ENCODE measurements at regions not wholly inside any gene's neighbourhood (a gene's known extent, or its start where the extent isn't known, plus 50 kb on each side); places are given as distances from the start of the nearest gene placed in this dataset.

DNA sequence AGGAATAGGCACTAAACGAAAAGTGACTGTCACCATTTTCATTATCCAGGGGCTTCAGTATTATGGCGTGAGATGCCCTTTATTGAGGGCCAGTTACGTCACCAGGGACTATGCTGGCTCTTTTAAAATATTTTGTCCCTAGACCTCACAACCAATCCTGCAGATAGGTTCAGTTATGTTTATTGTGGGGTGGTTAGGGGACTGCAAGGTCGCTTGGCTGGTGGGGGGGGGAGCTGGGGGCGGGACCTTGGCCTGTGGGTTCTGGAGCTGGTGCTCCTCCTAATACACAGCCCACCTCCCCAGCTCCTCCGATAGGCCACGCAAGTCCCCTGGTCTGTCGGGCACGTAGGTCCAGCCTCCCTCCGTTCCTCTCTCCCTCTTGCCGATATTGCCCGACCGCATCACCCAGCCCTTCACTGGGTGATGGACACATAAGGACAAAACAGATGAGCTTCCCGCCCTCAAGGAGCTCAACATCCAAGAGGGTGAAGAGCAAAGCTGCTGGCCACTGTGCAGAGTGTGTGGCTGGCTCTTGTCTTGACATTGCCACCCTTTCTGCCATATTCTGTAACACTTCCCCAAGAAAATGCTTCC is 271.8 kb downstream of the MATN1 start:
- H3K4me2 ChIP-seq (ENCODE audit: low read depth, low read length), result no peak overlapping the region
- FAIRE-seq (no peak), DNase-seq (ENCODE audit: low spot score) (no peak), ATAC-seq (no peak)
- no peak overlapping the region for H3K27ac ChIP-seq (ENCODE audit: extremely low read length, insufficient read depth, low read length)
- CTCF ChIA-PET (ENCODE audit: low intra/inter-chr PET ratio, low total read pairs), result no interaction called here
- intact Hi-C loops (cut with micrococcal nuclease; ENCODE audit: unreplicated experiment), result no loop called here
- no peaks in the 10 kb centered on the region for H4K20me1 ChIP-seq (ENCODE audit: insufficient read depth, low read length)
- POLR2A ChIA-PET, result no interaction called here
- no peaks in the 10 kb centered on the region for H3K9me3 ChIP-seq (ENCODE audit: low read length)
- no peak overlapping the region for H3K9ac ChIP-seq (ENCODE audit: insufficient read depth, low read depth, low read length)
- no peak for TF ChIP-seq MYPOP (CRISPR knock-in tag; IDR thresholded peaks at IDR 0.05)
- no peak for TF ChIP-seq TCF7 (IDR thresholded peaks at IDR 0.05; ENCODE audit: low read depth)
- TF ChIP-seq ZC3H13 (CRISPR knock-in tag; IDR thresholded peaks at IDR 0.05), result no peak
- no peak for TF ChIP-seq LCORL (IDR thresholded peaks at IDR 0.05)
- no peak for TF ChIP-seq LCORL (CRISPR knock-in tag; IDR thresholded peaks at IDR 0.05)
- no peak for TF ChIP-seq NFE2L2 (IDR thresholded peaks at IDR 0.05; ENCODE audit: low read length)
- TF ChIP-seq TP53 (CRISPR knock-in tag; conservative IDR thresholded peaks at IDR 0.05), result no peak
- no peak for TF ChIP-seq ZNF562 (CRISPR knock-in tag; IDR thresholded peaks at IDR 0.05; ENCODE audit: borderline replicate concordance)
- TF ChIP-seq TGIF2 (CRISPR knock-in tag; IDR thresholded peaks at IDR 0.05), result no peak
- TF ChIP-seq ZBTB43 (CRISPR knock-in tag; conservative IDR thresholded peaks at IDR 0.05), result no peak
- no peak for TF ChIP-seq EED (CRISPR knock-in tag; IDR thresholded peaks at IDR 0.05)
- TF ChIP-seq HMG20B (CRISPR knock-in tag; conservative IDR thresholded peaks at IDR 0.05), result no peak
- TF ChIP-seq ARNT (IDR thresholded peaks at IDR 0.05), result no peak
- TF ChIP-seq ZFY (CRISPR knock-in tag; IDR thresholded peaks at IDR 0.05), result no peak
- no peak for TF ChIP-seq ZNF773 (CRISPR knock-in tag; IDR thresholded peaks at IDR 0.05; ENCODE audit: borderline replicate concordance)
- TF ChIP-seq ETV5 (CRISPR knock-in tag; IDR thresholded peaks at IDR 0.05; ENCODE audit: borderline replicate concordance), result no peak
- no peak for TF ChIP-seq ZNF547 (CRISPR knock-in tag; IDR thresholded peaks at IDR 0.05)
- TF ChIP-seq ZSCAN29 (CRISPR knock-in tag; conservative IDR thresholded peaks at IDR 0.05), result no peak
- TF ChIP-seq THAP11 (CRISPR knock-in tag; IDR thresholded peaks at IDR 0.05), result no peak
- TF ChIP-seq, protein P1, sequence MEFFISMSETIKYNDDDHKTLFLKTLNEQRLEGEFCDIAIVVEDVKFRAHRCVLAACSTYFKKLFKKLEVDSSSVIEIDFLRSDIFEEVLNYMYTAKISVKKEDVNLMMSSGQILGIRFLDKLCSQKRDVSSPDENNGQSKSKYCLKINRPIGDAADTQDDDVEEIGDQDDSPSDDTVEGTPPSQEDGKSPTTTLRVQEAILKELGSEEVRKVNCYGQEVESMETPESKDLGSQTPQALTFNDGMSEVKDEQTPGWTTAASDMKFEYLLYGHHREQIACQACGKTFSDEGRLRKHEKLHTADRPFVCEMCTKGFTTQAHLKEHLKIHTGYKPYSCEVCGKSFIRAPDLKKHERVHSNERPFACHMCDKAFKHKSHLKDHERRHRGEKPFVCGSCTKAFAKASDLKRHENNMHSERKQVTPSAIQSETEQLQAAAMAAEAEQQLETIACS (CRISPR knock-in tag; IDR thresholded peaks at IDR 0.05), result no peak
- TF ChIP-seq FOXJ3 (CRISPR knock-in tag; IDR thresholded peaks at IDR 0.05; ENCODE audit: borderline replicate concordance), result no peak
- BruUV-seq (replicated peaks), result no TSS peak
- 52% methylated on average over 13 of the region's 14 CpGs for WGBS (ENCODE audit: low lambda C conversion rate)
- H2AFZ ChIP-seq (ENCODE audit: low read length), result no peak overlapping the region
- no peak overlapping the region for H3K4me3 ChIP-seq (replicated peaks in 1 of 3; ENCODE audit: insufficient read depth in 1 of 3, low read depth in 2 of 3, low read length in 3 of 3)
- in situ Hi-C loops (cut with HindIII; ENCODE audit: extremely low pct_ligation_motif_present, low pct_unique_long_range_greater_than_20kb), result no loop called here
- no peaks in the 10 kb centered on the region for H3K36me3 ChIP-seq (replicated peaks in 1 of 2; ENCODE audit: control insufficient read depth in 1 of 2, insufficient read depth in 2 of 2, low read length in 2 of 2)
- H3K27me3 ChIP-seq (ENCODE audit: control insufficient read depth in 1 of 2, insufficient read depth in 2 of 2, low read length in 2 of 2), result no peaks in the 10 kb centered on the region
- H3K4me1 ChIP-seq (ENCODE audit: insufficient read depth, low read length), result no peaks in the 10 kb centered on the region
- no peaks in the 10 kb centered on the region for H3K79me2 ChIP-seq (ENCODE audit: insufficient read depth, low read length)
